Pulmonary artery endothelial cell (primary cell): ENCODE measurements at regions not wholly inside any gene's neighbourhood (a gene's known extent, or its start where the extent isn't known, plus 50 kb on each side); places are given as distances from the start of the nearest gene placed in this dataset.
A peak's percentile ranks its signal among the peaks of the same experiment; 100 is the strongest.

Experiments
- DNase-seq: peaks from one replicate; pipeline ENCODE4 v3.0.0-alpha.2; 2011; ENCODE audit warnings: low read depth, low spot score

DNA sequence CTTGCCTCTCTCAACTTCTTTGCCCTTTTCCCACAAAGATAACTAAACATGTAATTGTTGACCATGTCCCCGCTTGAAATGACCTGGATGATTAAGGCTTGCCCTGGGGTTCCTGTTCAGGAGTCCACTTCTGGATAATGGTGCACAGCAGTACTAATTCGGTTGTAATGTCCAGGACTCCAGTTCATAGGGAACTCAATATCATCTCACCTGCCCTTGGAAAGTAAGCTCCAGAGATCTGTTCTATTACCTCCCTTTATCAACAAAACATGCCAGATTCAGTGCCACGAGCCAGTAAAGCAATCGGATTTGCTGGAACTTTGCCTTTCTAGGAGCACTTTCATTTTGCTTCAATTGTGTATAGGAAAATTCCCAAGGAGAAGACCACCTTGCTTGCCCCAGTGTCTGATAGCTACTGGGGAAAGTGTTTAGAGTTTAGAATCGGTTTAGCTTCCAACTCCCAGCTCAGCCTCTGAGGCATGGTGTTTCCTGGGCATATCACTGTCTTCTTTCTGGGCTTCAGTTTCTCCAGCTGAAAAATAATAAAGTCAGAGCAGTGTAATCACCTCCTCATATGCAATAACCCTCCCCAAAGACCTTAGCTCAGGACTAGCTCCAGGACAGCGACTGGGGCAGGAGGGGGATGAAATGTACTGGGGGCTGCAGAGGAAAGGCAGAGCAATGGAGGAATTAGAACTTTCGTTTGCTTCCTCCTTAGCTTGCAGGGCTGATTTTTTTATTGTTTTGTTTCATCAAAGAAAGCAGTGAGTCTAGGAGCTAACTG, 162.6 kb upstream of the CYRIA start:
- DNase-seq, result no peak

DNA sequence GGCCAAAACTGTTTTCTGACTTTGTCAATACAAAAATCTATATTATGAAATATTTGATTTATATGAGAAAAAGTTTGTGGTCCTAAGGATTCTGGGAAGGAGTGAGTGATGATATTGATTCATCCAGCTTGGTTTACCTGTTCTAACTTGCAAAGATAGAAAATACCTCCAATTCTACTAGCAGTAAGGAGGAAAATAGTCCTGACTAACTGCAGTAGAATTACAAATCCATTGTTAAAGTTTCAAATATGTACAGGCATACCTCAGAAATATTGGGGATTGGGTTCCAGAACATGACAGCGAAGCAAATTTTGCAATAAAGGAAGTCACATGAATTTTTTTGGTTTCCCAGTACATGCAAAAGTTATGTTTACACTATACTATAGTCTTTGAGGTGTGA, 158.8 kb upstream of the CYRIA start:
- no peak for DNase-seq

DNA sequence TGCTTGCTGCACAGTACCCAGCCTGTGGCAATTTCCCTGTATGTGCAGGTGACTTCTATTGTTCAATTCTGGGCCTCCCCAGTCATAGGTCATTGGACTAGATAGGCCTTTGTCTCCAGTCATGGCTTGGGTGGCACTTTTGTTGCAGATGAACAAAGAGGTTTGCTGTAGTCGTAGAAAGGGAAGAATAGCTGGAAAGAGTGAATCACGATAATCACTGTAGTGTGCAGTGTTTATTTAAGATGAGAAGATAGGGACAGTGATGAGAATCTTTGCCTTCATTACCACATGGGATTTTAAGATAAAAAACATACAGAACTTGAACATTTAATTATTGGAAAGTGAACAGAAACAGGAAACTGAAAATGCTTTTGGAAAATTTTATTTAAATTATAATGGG, 156.1 kb upstream of the CYRIA start:
- DNase-seq, result no peak

DNA sequence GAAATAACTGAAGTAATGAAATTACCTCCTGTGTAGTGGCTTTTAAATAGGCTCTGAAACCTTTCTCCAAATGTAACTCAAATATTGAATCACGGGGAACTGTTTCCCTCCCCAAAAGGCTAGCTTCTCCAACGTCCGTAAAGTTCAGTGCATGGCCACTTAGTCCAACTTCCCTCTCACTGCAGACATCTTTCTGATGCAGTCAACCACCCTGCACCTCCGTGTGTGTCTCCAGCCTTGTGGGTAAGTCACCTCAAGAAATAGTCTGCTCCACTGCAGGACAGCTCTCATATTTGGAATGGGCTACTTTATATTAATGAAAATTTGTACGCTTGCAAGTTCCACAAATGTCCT, 152.5 kb upstream of the CYRIA start:
- no peak for DNase-seq

DNA sequence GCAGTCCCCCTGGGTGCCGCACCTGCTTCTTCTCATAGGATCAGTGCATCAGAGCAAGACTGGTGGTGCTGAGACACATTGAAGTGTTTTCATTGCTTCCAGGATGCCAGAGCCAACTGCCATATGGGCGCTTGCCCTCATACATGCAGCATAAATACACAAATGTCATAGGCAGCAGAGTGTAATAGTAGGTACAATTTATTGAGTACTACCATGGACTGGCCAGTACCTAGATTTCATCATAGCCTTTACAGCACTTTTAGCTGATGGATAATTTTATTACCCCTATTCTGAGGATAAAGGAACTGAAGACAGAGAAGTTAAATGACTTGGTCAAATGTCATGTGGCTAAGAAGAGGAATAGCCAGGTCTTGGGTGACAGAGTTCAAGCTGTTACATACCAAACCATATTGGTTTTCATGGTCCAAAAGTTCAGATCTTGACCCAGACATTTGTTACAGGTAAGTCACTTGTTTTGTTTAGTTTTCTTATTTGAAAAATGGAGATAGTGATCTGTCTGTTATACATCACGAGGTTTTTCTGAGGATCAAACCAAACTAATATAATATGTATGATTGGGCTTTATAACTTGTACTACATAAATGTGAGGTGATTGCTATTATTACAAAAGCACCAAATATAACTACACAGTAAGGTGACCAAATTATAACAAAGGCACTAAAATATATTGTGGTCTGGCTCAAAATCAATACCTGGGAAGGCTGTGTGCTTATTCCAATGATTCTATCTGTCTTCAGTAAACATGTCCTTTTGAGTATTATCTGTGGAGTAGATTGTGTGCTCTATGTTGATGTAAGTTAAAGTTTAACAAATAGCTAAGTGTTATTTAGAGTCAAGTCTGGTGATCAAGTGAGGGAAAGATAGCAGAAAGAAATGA, 151.9 kb upstream of the CYRIA start:
- DNase-seq, result no peak

DNA sequence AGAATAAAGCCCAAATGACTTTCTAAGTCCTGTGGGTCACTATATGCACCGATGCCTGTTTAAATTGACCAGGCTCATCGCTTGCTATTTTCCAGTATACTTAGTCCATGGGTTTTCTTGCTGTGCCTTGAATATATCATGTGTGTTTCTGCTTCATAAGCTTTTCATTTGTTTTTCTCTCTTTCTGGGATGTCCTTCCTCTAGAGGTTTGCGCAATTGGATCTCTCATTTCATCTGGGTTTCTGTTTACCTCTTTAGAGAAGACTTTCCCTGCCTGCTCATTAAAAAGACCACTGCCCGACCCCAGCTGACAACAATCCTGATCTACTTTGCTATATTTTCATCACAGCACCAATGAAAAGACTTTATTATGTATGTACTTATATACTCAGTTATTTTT, 150.9 kb upstream of the CYRIA start:
- DNase-seq, result no peak

DNA sequence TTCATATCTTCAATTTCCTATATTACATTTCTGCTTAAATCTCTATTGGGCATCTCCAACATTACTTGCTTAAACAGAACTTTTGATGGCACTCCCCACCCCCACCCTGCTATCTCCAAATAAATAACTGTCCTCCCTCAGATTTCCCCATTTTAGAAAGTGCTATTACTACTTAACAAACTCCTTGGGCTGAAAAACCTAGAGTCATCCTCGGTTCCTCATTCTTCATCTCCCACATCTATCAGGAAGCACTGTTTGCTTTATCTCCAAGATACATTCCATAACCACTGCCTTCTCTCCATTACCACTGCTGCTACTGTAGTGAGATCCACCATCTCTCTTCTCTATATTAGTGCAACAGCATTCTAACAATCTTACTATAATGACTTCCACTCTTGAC, 150.4 kb upstream of the CYRIA start:
- no peak for DNase-seq

DNA sequence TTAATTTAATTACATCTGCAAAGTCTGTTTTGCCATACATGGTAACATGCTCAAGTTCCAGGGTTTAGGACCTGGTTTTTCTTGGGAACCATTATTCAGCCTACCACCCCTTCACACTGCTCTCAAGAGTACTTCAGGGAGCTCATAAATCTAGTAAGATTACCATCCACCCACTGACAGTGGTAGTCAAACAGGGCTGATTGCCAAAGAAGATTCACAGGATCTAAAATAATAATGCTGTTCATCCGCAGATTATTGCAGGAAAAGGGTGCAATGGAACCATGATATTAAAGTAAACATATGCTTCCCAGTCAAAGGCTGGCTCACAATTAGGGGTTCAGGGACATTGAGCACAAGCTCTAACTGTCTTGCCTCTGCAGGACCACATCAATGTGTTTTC, 148.0 kb upstream of the CYRIA start:
- DNase-seq, result no peak

DNA sequence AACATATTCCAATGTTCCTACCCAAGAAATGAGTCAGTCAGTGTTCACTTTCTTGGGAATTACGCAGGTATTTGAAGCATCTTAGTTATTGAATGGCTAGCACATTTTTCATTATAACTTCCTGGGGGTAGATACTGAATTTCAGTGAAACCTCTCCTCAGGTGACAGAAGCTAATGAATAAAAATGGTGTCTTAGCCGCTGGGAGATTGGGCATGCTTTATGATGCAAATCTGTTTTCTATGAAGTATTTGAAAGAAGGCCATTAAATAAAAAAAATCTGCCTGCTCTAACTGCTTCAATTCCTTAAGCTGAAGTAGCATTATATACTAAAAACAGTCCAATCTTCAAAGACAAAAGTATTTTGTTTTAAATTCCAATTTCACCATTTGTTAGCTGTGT, 132.8 kb upstream of the CYRIA start:
- no peak for DNase-seq

DNA sequence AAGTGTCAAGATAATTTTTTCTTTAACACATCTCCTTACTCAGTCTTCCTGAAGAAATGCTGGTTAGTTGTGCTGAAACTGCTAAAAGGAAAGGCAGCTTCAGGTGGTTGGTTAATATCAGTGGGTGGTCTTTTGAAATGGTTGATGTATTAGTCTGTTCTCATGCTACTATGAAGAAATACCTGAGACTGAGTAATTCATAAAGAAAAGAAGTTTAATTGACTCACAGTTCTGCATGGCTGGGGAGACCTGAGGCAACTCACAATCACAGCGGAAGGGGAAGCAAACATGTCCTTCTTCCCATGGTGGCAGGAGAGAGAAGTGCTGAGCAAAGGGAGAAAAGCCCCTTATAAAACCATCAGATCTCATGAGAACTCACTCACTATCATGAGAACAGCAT, 125.9 kb upstream of the CYRIA start:
- DNase-seq, result no peak

DNA sequence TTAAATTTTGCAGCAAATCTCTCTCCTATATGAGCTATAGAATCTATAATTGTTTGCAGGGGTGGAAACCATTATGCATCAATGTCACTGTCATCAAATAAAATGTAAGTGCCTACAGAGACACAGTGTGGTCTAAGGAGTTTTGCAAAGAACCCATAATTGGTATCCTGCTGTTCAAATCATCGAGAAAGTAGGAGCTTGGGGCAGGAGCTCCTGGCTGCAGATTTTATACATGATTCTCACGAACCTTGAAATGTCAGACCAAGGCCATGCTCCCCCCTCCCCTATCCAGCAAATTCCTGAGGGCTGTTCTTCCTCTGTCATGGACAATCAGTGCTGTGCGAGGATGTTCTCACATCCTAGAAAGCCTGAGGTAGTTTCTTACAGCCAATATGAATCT, 119.5 kb upstream of the CYRIA start:
- no peak for DNase-seq

DNA sequence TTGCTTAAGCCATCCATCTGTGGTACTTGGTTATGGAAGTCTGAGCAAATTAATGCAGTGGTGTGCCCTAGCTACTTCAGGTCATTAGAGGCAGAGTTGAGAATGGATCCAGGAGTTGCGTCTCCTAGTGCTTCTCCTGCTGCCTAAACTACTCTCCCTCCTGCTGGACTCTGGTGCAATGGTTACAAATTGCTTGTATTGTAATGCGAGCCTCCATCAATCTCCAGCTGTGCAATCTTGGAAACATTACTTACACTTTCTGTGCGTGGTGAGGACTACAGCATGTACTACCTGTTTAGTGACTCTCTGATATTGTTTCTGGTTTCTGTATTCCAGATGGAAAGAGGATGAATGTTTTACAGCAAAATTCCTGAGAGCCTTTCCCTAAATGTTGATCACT, 119.0 kb upstream of the CYRIA start:
- DNase-seq, result no peak

DNA sequence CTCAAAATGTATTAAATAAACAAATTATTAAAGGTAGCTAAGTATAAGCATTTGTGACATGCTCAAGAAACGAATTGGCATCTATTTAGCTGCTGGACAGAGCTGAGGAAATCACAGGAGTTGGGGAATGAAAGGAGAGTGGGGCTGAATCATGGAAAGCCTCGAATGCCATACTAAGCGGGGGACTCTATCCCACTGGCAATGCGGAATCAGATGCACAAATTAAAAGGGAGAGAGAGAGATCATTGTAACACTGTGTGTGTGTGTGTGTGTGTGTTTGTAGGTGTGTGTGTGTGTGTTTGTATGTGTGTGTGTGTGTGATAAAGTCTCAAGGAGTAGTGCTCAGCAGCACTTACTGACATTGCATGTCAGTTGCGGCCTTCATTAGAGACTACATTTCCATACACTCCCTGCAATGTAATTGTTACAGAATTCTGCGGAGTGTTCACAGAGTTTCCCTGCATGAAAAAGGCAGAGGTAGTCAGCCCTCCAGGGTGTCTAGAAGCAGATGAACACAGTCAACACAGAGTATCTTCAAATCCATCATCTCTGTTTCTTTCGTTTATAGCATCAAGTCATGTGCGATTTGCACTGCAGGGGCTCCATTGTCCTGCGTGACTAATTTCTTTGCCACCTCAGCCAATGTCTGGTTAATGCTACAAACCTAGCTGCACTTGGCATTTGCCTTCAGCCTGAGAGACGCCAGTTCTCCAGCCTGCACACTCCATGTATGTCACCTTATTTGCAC, 111.7 kb upstream of the CYRIA start:
- DNase-seq, result no peak

DNA sequence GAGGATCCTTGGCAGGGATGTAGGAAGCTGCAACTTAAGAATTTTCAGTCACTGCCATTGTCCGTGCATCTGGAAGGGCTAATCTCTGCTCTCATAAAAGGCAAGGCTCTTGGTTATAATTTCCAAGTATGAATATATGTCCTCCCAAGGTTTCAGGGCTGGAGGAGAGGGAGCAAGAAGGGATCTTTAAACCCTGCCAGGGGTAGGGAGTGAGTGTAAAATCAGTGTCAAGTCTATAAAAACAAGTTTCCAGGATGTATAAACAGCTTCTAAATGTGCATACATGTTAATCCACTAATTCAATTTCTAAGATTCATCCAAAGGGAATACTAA, 110.2 kb upstream of the CYRIA start:
- no peak for DNase-seq

DNA sequence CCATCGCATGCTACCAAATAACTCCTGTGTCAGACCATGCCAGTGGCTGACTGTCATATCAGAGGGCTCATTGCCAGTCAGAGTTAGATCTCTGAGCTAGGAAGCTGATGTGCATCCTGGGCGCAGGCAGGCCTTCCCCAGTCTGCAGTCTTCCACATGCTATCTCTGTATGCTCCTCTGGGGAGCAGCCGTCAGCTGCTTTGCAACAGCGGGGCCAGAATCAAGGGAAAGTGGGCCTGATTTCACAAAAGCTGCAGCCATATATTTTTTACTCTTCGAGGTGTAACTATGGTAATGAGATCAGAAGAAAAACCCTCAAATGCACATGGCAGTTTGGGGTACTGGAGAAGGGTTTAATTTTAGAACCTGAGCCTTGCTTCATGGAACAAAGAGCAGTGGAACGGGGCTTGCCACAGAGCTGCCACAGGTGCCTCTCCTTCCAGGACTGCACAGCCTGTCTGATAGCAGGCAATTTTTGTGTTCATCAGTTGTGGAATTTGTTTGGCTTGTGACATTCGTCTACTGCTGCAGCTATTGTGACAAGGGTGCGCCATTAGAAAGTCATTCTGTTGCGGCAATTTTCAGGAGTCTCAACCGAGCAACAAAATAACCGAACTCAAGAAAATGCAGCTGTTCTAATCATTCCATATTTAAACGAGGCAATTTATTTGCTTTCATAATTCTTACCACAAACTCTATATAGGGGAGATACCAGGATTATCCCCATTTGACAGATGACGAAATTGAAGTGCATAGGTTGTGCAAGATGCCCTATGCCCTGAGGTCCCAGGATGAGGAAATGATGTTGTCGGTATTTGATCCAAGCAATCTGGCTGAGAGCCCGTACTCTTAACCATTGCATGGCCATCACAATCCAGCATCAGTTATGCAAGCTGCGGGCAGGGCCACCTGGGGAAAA, 109.6 kb upstream of the CYRIA start:
- no peak for DNase-seq

DNA sequence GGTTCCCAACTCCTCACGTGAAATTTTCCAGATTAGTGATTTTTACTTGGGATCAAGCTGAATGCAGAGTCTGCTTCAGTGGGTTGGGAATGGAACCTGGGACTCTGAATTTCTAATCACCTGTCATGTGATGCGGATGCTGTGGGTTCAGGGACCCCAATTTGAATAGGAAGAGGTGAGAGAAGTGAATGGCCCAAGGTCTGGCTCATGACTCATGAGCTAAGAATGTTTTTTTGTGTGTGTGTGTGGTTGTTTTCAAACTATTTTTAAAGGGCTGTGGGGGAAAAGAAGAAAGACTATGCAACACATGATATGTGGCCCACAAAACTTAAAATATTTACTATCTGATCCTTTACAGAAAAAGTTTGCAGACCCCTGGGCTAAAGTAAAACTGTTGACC, 108.5 kb upstream of the CYRIA start:
- no peak for DNase-seq

DNA sequence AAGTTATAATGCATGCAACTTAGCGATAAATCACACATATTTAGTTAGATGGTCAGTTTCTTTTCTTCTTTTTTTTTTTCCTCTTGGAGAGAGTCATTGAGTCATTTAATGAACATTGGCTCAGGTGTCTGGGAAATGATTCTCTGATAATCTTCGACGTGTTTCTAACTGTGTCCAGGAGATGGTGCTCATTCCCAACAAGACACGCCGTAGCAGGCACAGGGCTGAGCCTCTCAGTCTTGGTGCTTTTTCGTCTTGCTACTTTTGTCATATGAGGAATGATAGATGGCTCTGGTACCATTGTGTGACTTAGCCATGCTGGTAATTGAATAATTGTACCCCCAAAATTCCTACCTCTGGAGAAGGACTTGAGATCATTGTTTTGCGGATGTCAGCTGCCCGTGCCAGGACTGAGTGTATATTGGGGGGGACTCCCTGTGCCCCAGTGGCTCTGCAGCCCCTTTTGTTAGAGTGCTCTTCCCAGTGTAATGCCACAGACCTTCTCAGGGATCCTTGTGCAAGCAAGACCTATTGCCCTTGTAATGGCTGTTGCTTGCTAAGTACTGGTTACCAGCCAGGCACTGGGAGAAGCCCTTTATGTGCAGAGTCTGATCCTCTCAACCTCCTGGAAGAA, 107.6 kb upstream of the CYRIA start:
- DNase-seq, result peak; percentile 13

DNA sequence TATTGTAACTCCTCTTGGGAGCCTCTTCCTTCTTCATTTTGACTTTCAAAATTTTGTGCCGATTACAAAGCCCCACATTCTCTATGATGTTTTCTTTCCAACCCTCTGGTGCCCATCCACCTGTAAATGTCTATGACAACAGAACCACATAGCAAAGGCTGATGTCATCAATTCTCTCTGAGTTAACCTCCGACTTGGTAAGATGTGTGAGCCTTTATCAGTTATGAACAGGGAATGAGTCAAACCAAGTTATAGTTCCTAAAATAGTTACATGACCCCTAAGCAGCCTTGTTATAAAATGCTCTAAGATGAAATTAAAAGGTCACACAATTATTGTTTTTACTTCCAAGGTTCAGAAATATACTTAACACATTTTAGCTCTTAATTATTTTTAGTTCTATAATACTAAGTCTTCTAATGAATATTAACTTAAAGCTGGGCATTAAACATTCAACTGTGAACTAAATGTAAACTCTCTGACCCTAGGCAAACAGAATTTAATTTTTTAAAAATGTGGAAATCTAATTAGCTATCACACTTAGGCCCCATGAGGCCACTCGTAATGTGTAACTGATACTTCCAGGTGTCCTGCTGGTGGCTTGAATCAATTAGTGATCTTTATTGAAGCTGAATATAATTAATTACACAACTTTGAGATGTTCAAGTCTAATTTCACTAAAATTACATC, 102.3 kb upstream of the CYRIA start:
- no peak for DNase-seq

DNA sequence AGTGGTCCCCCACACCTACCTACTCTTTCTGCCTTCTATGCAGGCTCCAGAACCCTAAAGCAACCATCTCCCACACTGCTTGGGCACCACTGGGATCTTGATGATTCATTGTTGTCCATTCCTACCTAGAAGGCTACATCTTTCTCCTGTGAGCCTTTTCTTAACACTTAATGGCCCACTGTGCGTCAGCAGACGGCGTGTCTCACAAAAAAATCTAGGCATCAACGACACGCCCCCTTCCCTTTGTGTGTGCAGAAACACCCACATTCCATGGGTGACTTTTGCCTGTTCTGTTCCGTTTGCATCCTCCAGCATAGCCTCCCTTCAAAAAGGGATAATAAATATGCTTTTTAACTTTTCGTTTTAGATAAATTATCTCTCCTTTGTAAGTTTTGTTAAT, 99.7 kb upstream of the CYRIA start:
- DNase-seq, result no peak

DNA sequence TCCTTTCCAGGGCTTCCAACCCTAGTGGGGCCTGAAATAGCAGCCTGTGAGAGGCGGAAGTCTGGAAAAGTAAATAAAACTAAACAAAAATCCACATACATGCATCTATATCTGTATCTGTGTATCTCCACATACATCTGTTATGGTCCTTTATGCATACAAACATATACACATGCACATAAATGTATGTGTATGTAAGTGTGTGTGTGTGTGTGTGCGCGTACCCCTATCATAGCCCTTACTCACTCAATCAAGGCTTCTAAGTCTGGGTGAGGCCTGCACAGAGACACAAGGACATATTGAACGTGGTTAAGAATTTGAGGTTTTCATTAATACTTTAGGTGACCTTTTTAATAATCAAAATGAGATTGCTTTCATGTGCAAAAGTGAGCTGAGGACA, 98.9 kb upstream of the CYRIA start:
- DNase-seq, result no peak
